ENCODE measurements at regions not wholly inside any gene's neighbourhood (a gene's known extent, or its start where the extent isn't known, plus 50 kb on each side); places are given as distances from the start of the nearest gene placed in this dataset.

DNA sequence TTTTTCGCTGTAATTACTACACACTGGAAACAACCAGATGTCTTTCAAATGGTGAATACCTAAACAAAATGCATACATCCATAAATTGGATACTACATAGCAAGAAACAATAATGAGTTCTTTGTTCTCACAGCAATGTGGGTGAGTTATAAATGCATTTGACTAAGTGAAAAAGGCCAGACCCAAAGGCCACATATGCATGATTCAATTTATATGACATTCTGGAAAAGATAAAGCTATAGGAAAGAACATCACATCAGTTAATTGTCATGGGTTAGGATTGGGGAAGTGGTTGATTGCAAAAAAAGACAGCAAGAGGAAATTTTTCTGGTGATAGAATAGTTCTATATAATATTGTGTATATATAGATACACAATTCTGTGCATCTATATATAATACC is 198.9 kb downstream of the CYLC2 start:
- intact Hi-C loops (cut with micrococcal nuclease): no loop called here
- ChIA-PET POLR2A (no interaction called here), CTCF (no interaction called here)

More for the DNA sequence above, 198.9 kb downstream of the CYLC2 start:
- H3K9me3 ChIP-seq (ENCODE audit: control insufficient read depth in 1 of 2, insufficient read depth in 1 of 2, low read depth in 1 of 2, low read length in 2 of 2): peaks cover 5 to 6% of the 10 kb centered on the region in 2 experiments; a peak in 2 of 4 replicates
- DNase-seq (ENCODE audit: low read depth, low spot score) (no peak), ATAC-seq (no peak)
- H3K79me2 ChIP-seq (ENCODE audit: insufficient read depth, low read length): no peaks in the 10 kb centered on the region
- RAD21 ChIA-PET (ENCODE audit: low non-redundant PET in 1 of 2, low total read pairs in 2 of 2, uncharacterized antibody in 2 of 2, unreplicated experiment in 2 of 2): no interaction called here
- H3K4me1 ChIP-seq (ENCODE audit: control insufficient read depth in 1 of 2, insufficient read depth in 2 of 2, low read length in 2 of 2): no peaks in the 10 kb centered on the region
- no peaks in the 10 kb centered on the region for H3K27me3 ChIP-seq (ENCODE audit: insufficient read depth, low read length)
- no peaks in the 10 kb centered on the region for H3K9me2 ChIP-seq (ENCODE audit: insufficient read depth)
- BruUV-seq (replicated peaks): no TSS peak
- H3K4me3 ChIP-seq (replicated peaks in 1 of 2; ENCODE audit: low read depth in 1 of 2, low read length in 2 of 2): no peak overlapping the region
- H3K27ac ChIP-seq (ENCODE audit: low read depth, low read length): no peak overlapping the region
- no peak overlapping the region for H3K4me2 ChIP-seq (ENCODE audit: low read length)
- H2AFZ ChIP-seq (ENCODE audit: low read depth, low read length, poor library complexity, severe bottlenecking): no peak overlapping the region
- no peaks in the 10 kb centered on the region for H3K36me3 ChIP-seq (ENCODE audit: control insufficient read depth in 1 of 2, insufficient read depth in 2 of 2, low read length in 2 of 2)
- no peak overlapping the region for H3K9ac ChIP-seq (ENCODE audit: low read length)
- no peaks in the 10 kb centered on the region for H4K20me1 ChIP-seq (ENCODE audit: insufficient read depth)
- TF ChIP-seq, protein P1, sequence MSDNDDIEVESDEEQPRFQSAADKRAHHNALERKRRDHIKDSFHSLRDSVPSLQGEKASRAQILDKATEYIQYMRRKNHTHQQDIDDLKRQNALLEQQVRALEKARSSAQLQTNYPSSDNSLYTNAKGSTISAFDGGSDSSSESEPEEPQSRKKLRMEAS (IDR thresholded peaks at IDR 0.05): no peak
- TF ChIP-seq CEBPB (IDR thresholded peaks at IDR 0.05; ENCODE audit: low read depth) (no peak), SP1 (IDR thresholded peaks at IDR 0.05; ENCODE audit: low read depth) (no peak), EZH2 (IDR thresholded peaks at IDR 0.05) (no peak), RAD21 (IDR thresholded peaks at IDR 0.05; ENCODE audit: low read depth) (no peak), EZH2phosphoT487 (IDR thresholded peaks at IDR 0.05; ENCODE audit: borderline replicate concordance) (no peak), POLR2A (IDR thresholded peaks at IDR 0.05; ENCODE audit: borderline replicate concordance, extremely low read depth, insufficient read depth, insufficient read length) (no peak), EGR1 (IDR thresholded peaks at IDR 0.05; ENCODE audit: low read depth) (no peak), ZNF274 (IDR thresholded peaks at IDR 0.05; ENCODE audit: low read depth, low read length) (no peak), FOSL1 (IDR thresholded peaks at IDR 0.05; ENCODE audit: low read depth) (no peak), POLR2AphosphoS5 (IDR thresholded peaks at IDR 0.05; ENCODE audit: low read depth, low read length) (no peak), CBX3 (IDR thresholded peaks at IDR 0.05; ENCODE audit: low read depth) (no peak), TCF7L2 (IDR thresholded peaks at IDR 0.05; ENCODE audit: borderline replicate concordance, extremely low read depth, insufficient read depth, insufficient read length) (no peak), SRF (IDR thresholded peaks at IDR 0.05; ENCODE audit: low read depth) (no peak), SIN3A (IDR thresholded peaks at IDR 0.05; ENCODE audit: low read depth) (no peak), ZFX (IDR thresholded peaks at IDR 0.05) (no peak)
- TF ChIP-seq, protein P2, sequence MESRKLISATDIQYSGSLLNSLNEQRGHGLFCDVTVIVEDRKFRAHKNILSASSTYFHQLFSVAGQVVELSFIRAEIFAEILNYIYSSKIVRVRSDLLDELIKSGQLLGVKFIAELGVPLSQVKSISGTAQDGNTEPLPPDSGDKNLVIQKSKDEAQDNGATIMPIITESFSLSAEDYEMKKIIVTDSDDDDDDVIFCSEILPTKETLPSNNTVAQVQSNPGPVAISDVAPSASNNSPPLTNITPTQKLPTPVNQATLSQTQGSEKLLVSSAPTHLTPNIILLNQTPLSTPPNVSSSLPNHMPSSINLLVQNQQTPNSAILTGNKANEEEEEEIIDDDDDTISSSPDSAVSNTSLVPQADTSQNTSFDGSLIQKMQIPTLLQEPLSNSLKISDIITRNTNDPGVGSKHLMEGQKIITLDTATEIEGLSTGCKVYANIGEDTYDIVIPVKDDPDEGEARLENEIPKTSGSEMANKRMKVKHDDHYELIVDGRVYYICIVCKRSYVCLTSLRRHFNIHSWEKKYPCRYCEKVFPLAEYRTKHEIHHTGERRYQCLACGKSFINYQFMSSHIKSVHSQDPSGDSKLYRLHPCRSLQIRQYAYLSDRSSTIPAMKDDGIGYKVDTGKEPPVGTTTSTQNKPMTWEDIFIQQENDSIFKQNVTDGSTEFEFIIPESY (IDR thresholded peaks at IDR 0.05; ENCODE audit: extremely low read depth, insufficient replicate concordance, low read length): no peak
- TF ChIP-seq, protein P3, sequence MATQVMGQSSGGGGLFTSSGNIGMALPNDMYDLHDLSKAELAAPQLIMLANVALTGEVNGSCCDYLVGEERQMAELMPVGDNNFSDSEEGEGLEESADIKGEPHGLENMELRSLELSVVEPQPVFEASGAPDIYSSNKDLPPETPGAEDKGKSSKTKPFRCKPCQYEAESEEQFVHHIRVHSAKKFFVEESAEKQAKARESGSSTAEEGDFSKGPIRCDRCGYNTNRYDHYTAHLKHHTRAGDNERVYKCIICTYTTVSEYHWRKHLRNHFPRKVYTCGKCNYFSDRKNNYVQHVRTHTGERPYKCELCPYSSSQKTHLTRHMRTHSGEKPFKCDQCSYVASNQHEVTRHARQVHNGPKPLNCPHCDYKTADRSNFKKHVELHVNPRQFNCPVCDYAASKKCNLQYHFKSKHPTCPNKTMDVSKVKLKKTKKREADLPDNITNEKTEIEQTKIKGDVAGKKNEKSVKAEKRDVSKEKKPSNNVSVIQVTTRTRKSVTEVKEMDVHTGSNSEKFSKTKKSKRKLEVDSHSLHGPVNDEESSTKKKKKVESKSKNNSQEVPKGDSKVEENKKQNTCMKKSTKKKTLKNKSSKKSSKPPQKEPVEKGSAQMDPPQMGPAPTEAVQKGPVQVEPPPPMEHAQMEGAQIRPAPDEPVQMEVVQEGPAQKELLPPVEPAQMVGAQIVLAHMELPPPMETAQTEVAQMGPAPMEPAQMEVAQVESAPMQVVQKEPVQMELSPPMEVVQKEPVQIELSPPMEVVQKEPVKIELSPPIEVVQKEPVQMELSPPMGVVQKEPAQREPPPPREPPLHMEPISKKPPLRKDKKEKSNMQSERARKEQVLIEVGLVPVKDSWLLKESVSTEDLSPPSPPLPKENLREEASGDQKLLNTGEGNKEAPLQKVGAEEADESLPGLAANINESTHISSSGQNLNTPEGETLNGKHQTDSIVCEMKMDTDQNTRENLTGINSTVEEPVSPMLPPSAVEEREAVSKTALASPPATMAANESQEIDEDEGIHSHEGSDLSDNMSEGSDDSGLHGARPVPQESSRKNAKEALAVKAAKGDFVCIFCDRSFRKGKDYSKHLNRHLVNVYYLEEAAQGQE (IDR thresholded peaks at IDR 0.05; ENCODE audit: low read depth): no peak
- TF ChIP-seq, protein P4, sequence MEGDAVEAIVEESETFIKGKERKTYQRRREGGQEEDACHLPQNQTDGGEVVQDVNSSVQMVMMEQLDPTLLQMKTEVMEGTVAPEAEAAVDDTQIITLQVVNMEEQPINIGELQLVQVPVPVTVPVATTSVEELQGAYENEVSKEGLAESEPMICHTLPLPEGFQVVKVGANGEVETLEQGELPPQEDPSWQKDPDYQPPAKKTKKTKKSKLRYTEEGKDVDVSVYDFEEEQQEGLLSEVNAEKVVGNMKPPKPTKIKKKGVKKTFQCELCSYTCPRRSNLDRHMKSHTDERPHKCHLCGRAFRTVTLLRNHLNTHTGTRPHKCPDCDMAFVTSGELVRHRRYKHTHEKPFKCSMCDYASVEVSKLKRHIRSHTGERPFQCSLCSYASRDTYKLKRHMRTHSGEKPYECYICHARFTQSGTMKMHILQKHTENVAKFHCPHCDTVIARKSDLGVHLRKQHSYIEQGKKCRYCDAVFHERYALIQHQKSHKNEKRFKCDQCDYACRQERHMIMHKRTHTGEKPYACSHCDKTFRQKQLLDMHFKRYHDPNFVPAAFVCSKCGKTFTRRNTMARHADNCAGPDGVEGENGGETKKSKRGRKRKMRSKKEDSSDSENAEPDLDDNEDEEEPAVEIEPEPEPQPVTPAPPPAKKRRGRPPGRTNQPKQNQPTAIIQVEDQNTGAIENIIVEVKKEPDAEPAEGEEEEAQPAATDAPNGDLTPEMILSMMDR (IDR thresholded peaks at IDR 0.05 in 2 of 3, conservative IDR thresholded peaks at IDR 0.05 in 1 of 3; ENCODE audit: borderline replicate concordance in 1 of 3, insufficient read depth in 1 of 3, low read depth in 2 of 3, low read length in 2 of 3): no peak
